ENCODE measurements at regions not wholly inside any gene's neighbourhood (a gene's known extent, or its start where the extent isn't known, plus 50 kb on each side); places are given as distances from the start of the nearest gene placed in this dataset.
A peak's percentile ranks its signal among the peaks of the same experiment; 100 is the strongest.

GRCh38 chr3:14279626-14280061 lies 101.0 kb downstream of the LSM3 start:
- H3K4me1 ChIP-seq (ENCODE audit: insufficient read depth) = no peaks in the 10 kb centered on the region
- 82% methylated on average over 8 of the region's 11 CpGs for WGBS (ENCODE audit: low lambda C conversion rate, missing lambda C conversion rate)
- H3K27me3 ChIP-seq = no peaks in the 10 kb centered on the region
- H3K4me2 ChIP-seq = no peak overlapping the region
- no peaks in the 10 kb centered on the region for H3K36me3 ChIP-seq (replicated peaks; ENCODE audit: insufficient read depth, low read depth)
- no peaks in the 10 kb centered on the region for H4K20me1 ChIP-seq (ENCODE audit: insufficient read depth, poor library complexity, severe bottlenecking)
- DNase-seq (ENCODE audit: low spot score) = no peak
- no peak overlapping the region for H3K27ac ChIP-seq
- H3K9me2 ChIP-seq (replicated peaks; ENCODE audit: insufficient read depth) = no peaks in the 10 kb centered on the region
- H3K9me3 ChIP-seq (ENCODE audit: low read depth) = no peaks in the 10 kb centered on the region
- TF ChIP-seq EZH2phosphoT487 (IDR thresholded peaks at IDR 0.05; ENCODE audit: low read depth, severe bottlenecking, unreplicated experiment) (no peak), CTCF (IDR thresholded peaks at IDR 0.05; ENCODE audit: poor library complexity) (no peak), EZH2 (IDR thresholded peaks at IDR 0.05; ENCODE audit: borderline replicate concordance) (no peak)
- H2AFZ ChIP-seq = no peak overlapping the region
- no peaks in the 10 kb centered on the region for H3K79me2 ChIP-seq
- no peak overlapping the region for H3K4me3 ChIP-seq

- H3K79me2 ChIP-seq = no peaks in the 10 kb centered on the region
- DNase-seq (ENCODE audit: low spot score) = no peak
- no peak for TF ChIP-seq CTCF (IDR thresholded peaks at IDR 0.05; ENCODE audit: poor library complexity)
- TF ChIP-seq EZH2 (IDR thresholded peaks at IDR 0.05; ENCODE audit: borderline replicate concordance) = no peak
- no peak for TF ChIP-seq EZH2phosphoT487 (IDR thresholded peaks at IDR 0.05; ENCODE audit: low read depth, severe bottlenecking, unreplicated experiment)
- H3K4me2 ChIP-seq = no peak overlapping the region
- no peaks in the 10 kb centered on the region for H4K20me1 ChIP-seq (ENCODE audit: insufficient read depth, poor library complexity, severe bottlenecking)
- H3K9me2 ChIP-seq (replicated peaks; ENCODE audit: insufficient read depth) = no peaks in the 10 kb centered on the region
- no peaks in the 10 kb centered on the region for H3K27me3 ChIP-seq
- H2AFZ ChIP-seq = no peak overlapping the region
- no peak overlapping the region for H3K4me3 ChIP-seq
- H3K27ac ChIP-seq = peak overlapping the region; percentile 19
- H3K9me3 ChIP-seq (ENCODE audit: low read depth) = no peaks in the 10 kb centered on the region
- H3K36me3 ChIP-seq (replicated peaks; ENCODE audit: insufficient read depth, low read depth) = no peaks in the 10 kb centered on the region
- H3K4me1 ChIP-seq (ENCODE audit: insufficient read depth) = no peaks in the 10 kb centered on the region
- WGBS (ENCODE audit: low lambda C conversion rate, missing lambda C conversion rate) = 56% methylated on average over 2 of the region's 2 CpGs
Observed at GRCh38 chr3:14280326-14280725, 101.7 kb downstream of the LSM3 start.

GRCh38 chr3:14281053-14281452 lies 102.4 kb downstream of the LSM3 start:
- Histone ChIP-seq H4K20me1 (ENCODE audit: insufficient read depth, poor library complexity, severe bottlenecking) (no peaks in the 10 kb centered on the region), H3K4me1 (ENCODE audit: insufficient read depth) (peaks cover 4% of the 10 kb centered on the region), H3K27ac (no peak overlapping the region), H3K36me3 (replicated peaks; ENCODE audit: insufficient read depth, low read depth) (no peaks in the 10 kb centered on the region), H3K9me2 (replicated peaks; ENCODE audit: insufficient read depth) (no peaks in the 10 kb centered on the region), H3K27me3 (no peaks in the 10 kb centered on the region), H3K9me3 (ENCODE audit: low read depth) (no peaks in the 10 kb centered on the region), H3K4me3 (no peak overlapping the region), H3K4me2 (no peak overlapping the region), H2AFZ (no peak overlapping the region), H3K79me2 (no peaks in the 10 kb centered on the region)
- 89% methylated on average over 3 of the region's 3 CpGs for WGBS (ENCODE audit: low lambda C conversion rate, missing lambda C conversion rate)
- no peak for DNase-seq (ENCODE audit: low spot score)
- TF ChIP-seq EZH2phosphoT487 (IDR thresholded peaks at IDR 0.05; ENCODE audit: low read depth, severe bottlenecking, unreplicated experiment) = no peak
- TF ChIP-seq CTCF (IDR thresholded peaks at IDR 0.05; ENCODE audit: poor library complexity) = no peak
- TF ChIP-seq EZH2 (IDR thresholded peaks at IDR 0.05; ENCODE audit: borderline replicate concordance) = no peak
